Breast epithelium (tissue), 3 donors: ENCODE measurements at regions not wholly inside any gene's neighbourhood (a gene's known extent, or its start where the extent isn't known, plus 50 kb on each side); places are given as distances from the start of the nearest gene placed in this dataset.

ENCODE experiments used
- POLR2A ChIP-seq: fragments of 450-650 bp; IDR thresholded peaks from one replicate; pipeline ENCODE4 v1.6.1; 2016; ENCODE audit warnings: antibody characterized with exemption, mild to moderate bottlenecking, moderate library complexity
- POLR2AphosphoS5 ChIP-seq, 3 donors: sonication (generic); formaldehyde crosslinking; IDR thresholded peaks; one replicate each; pipeline ENCODE4 v1.6.1; 2017; ENCODE audit warnings: antibody characterized with exemption in 3 of 3
- TF ChIP-seq, protein P1 (sequence below), 3 donors: fragments of 450-650 bp; IDR thresholded peaks; one replicate each; pipeline ENCODE4 v1.5.1; 2016 to 2017; ENCODE audit warnings: antibody characterized with exemption in 3 of 3, mild to moderate bottlenecking in 3 of 3, moderate library complexity in 3 of 3

- TF ChIP-seq, protein P1, sequence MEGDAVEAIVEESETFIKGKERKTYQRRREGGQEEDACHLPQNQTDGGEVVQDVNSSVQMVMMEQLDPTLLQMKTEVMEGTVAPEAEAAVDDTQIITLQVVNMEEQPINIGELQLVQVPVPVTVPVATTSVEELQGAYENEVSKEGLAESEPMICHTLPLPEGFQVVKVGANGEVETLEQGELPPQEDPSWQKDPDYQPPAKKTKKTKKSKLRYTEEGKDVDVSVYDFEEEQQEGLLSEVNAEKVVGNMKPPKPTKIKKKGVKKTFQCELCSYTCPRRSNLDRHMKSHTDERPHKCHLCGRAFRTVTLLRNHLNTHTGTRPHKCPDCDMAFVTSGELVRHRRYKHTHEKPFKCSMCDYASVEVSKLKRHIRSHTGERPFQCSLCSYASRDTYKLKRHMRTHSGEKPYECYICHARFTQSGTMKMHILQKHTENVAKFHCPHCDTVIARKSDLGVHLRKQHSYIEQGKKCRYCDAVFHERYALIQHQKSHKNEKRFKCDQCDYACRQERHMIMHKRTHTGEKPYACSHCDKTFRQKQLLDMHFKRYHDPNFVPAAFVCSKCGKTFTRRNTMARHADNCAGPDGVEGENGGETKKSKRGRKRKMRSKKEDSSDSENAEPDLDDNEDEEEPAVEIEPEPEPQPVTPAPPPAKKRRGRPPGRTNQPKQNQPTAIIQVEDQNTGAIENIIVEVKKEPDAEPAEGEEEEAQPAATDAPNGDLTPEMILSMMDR (IDR thresholded peaks at IDR 0.05): no peak
- TF ChIP-seq POLR2A (no peak), POLR2AphosphoS5 (IDR thresholded peaks at IDR 0.05) (no peak)
Measured at GRCh38 chr3:15979495-15979894, 181.7 kb upstream of the ANKRD28 start.
